Transverse colon (tissue), 3 donors: ENCODE measurements at regions not wholly inside any gene's neighbourhood (a gene's known extent, or its start where the extent isn't known, plus 50 kb on each side); places are given as distances from the start of the nearest gene placed in this dataset.

Experiments
- CTCF ChIP-seq, 5 experiments: fragments of 200-600 bp in 3 of 5; fragments of 450-650 bp in 2 of 5; sonication (generic) in 3 of 5; IDR thresholded peaks; 1 replicate in 2 of 5; 2 replicates in 3 of 5; pipeline ENCODE4 v1.5.1; 2016 to 2017; ENCODE audit warnings: antibody characterized with exemption in 5 of 5, inconsistent platforms in 3 of 5, mild to moderate bottlenecking in 2 of 5, moderate library complexity in 1 of 5
- EP300 ChIP-seq: sonication (generic); formaldehyde crosslinking; IDR thresholded peaks from one replicate; pipeline ENCODE4 v1.6.1; 2017; ENCODE audit warnings: antibody characterized with exemption, low read depth
- POLR2A ChIP-seq: fragments of 450-650 bp; IDR thresholded peaks from one replicate; pipeline ENCODE4 v1.6.1; 2016; ENCODE audit warnings: antibody characterized with exemption, mild to moderate bottlenecking, moderate library complexity

- TF ChIP-seq EP300 = no peak
- no peak for TF ChIP-seq POLR2A
- no peak for TF ChIP-seq CTCF (IDR thresholded peaks at IDR 0.05)
Observed at GRCh38 chr13:22031702-22032286, 360.9 kb downstream of the FGF9 start.
